Karpas-422 (cell line): ENCODE measurements at regions not wholly inside any gene's neighbourhood (a gene's known extent, or its start where the extent isn't known, plus 50 kb on each side); places are given as distances from the start of the nearest gene placed in this dataset.

ENCODE experiments used
- DNase-seq: peaks from one replicate; pipeline ENCODE4 v3.0.0-alpha.2; 2015
- H2AFZ ChIP-seq: fragments of 200-600 bp; sonication (generic); 2 replicates; pipeline ENCODE4 v1.6.1; 2014; ENCODE audit warnings: antibody characterized with exemption, low read length, mixed read lengths
- H3K27ac ChIP-seq: fragments of 200-600 bp; sonication (generic); 2 replicates; pipeline ENCODE4 v1.5.1; 2014; ENCODE audit warnings: mild to moderate bottlenecking, low read length, moderate library complexity
- H3K27me3 ChIP-seq: fragments of 200-600 bp; sonication (generic); 2 replicates; pipeline ENCODE4 v1.6.1; 2014; ENCODE audit warnings: low read length, mixed read lengths
- H3K36me3 ChIP-seq: fragments of 200-600 bp; sonication (generic); 2 replicates; pipeline ENCODE4 v1.6.1; 2014; ENCODE audit warnings: low read length, mixed read lengths; ENCODE audit not compliant: insufficient read depth
- H3K4me1 ChIP-seq: fragments of 200-600 bp; sonication (generic); 2 replicates; pipeline ENCODE4 v1.6.1; 2014; ENCODE audit warnings: mild to moderate bottlenecking, low read length, mixed read lengths
- H3K4me2 ChIP-seq: fragments of 200-600 bp; sonication (generic); 2 replicates; pipeline ENCODE4 v1.6.1; 2014; ENCODE audit warnings: low read length, low read depth, mild to moderate bottlenecking; ENCODE audit not compliant: poor library complexity, severe bottlenecking
- H3K4me3 ChIP-seq: fragments of 200-600 bp; sonication (generic); 2 replicates; pipeline ENCODE4 v1.5.1; 2014; ENCODE audit warnings: mild to moderate bottlenecking, antibody characterized with exemption, low read length, mixed read lengths
- H3K79me2 ChIP-seq: fragments of 200-600 bp; sonication (generic); 2 replicates; pipeline ENCODE4 v1.6.1; 2014; ENCODE audit warnings: mild to moderate bottlenecking, low read length, mixed read lengths
- H3K9ac ChIP-seq: fragments of 200-600 bp; sonication (generic); 2 replicates; pipeline ENCODE4 v1.6.0; 2014; ENCODE audit warnings: low read length
- H3K9me2 ChIP-seq: fragments of 200-600 bp; sonication (generic), shearing (Covaris generic); replicated peaks from 2 replicates; pipeline ENCODE4 v1.6.0; 2014; ENCODE audit warnings: mild to moderate bottlenecking, low read length, moderate library complexity; ENCODE audit not compliant: insufficient read depth
- H3K9me3 ChIP-seq: fragments of 300-700, 200-600 bp; sonication (generic); 2 replicates; pipeline ENCODE4 v1.6.1; 2014; ENCODE audit warnings: low read length, mixed read lengths
- H4K20me1 ChIP-seq: fragments of 200-600 bp; sonication (generic); 2 replicates; pipeline ENCODE4 v1.6.1; 2014; ENCODE audit warnings: mild to moderate bottlenecking, antibody characterized with exemption, low read length, low read depth; ENCODE audit not compliant: insufficient read depth

DNA sequence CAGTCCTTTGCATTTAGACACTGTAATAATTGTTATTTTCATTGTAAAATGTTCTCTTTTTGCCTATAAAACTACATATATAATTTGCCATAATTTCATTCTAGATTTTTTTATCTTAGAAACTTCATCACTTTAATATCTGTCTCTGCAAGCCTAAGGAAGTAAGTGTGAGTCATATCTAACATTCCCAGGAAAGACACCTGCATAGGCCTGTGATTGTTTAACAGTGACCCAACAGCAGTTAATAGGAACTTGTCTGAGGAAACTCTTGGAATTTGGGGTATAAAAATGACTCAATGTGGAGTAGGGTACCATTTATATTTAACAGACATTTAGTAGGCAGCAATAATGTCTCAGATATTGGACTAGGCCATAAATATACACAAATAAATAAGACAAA lies 229.2 kb upstream of the FAM174A start:
- no peaks in the 10 kb centered on the region for H3K27me3 ChIP-seq
- H3K4me3 ChIP-seq, result no peak overlapping the region
- no peaks in the 10 kb centered on the region for H3K79me2 ChIP-seq
- DNase-seq, result no peak
- H2AFZ ChIP-seq, result no peak overlapping the region
- H3K4me2 ChIP-seq, result no peak overlapping the region
- H3K9me3 ChIP-seq, result no peaks in the 10 kb centered on the region
- no peak overlapping the region for H3K9ac ChIP-seq
- H3K4me1 ChIP-seq, result no peaks in the 10 kb centered on the region
- H4K20me1 ChIP-seq, result no peaks in the 10 kb centered on the region
- H3K27ac ChIP-seq, result no peak overlapping the region
- H3K36me3 ChIP-seq, result no peaks in the 10 kb centered on the region
- H3K9me2 ChIP-seq, result no peaks in the 10 kb centered on the region

DNA sequence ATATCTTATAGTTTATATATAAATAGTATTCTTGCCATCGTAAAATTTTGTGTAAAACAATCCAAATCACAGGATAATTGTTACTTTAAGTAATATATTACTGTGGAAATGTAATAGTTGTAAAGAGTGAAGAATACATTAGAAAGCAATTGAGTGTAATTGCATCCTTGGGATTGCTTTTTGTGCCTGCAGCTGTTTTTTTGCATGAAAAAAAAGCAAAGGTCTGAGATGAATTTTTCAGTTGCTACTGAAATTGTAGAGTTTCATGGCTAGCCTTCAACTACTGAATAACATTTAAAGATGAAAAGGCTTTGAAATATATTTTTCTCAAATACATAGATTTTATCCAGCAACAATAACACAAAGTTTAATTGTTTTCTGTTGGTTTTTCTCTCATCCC lies 232.0 kb upstream of the FAM174A start:
- Histone ChIP-seq H3K27ac (no peak overlapping the region), H3K27me3 (no peaks in the 10 kb centered on the region), H3K4me2 (no peak overlapping the region), H3K9me2 (no peaks in the 10 kb centered on the region), H2AFZ (no peak overlapping the region), H3K79me2 (no peaks in the 10 kb centered on the region), H3K9ac (no peak overlapping the region), H3K36me3 (no peaks in the 10 kb centered on the region), H3K4me1 (no peaks in the 10 kb centered on the region), H3K9me3 (no peaks in the 10 kb centered on the region), H3K4me3 (no peak overlapping the region), H4K20me1 (no peaks in the 10 kb centered on the region)
- DNase-seq, result no peak

- Histone ChIP-seq H3K9me2 (no peaks in the 10 kb centered on the region), H3K27me3 (no peaks in the 10 kb centered on the region), H3K27ac (no peak overlapping the region), H3K4me3 (no peak overlapping the region), H3K79me2 (no peaks in the 10 kb centered on the region), H3K4me2 (no peak overlapping the region), H3K9me3 (no peaks in the 10 kb centered on the region), H3K4me1 (no peaks in the 10 kb centered on the region), H2AFZ (no peak overlapping the region), H3K9ac (no peak overlapping the region), H3K36me3 (no peaks in the 10 kb centered on the region), H4K20me1 (no peaks in the 10 kb centered on the region)
- DNase-seq, result no peak
Observed at GRCh38 chr5:100299261-100299660, 235.9 kb upstream of the FAM174A start.

GRCh38 chr5:100276071-100276470 lies 259.1 kb upstream of the FAM174A start:
- no peaks in the 10 kb centered on the region for H3K4me1 ChIP-seq
- H3K27me3 ChIP-seq, result no peaks in the 10 kb centered on the region
- H3K27ac ChIP-seq, result no peak overlapping the region
- no peaks in the 10 kb centered on the region for H3K9me3 ChIP-seq
- H2AFZ ChIP-seq, result no peak overlapping the region
- H3K4me2 ChIP-seq, result no peak overlapping the region
- DNase-seq, result no peak
- no peaks in the 10 kb centered on the region for H4K20me1 ChIP-seq
- no peaks in the 10 kb centered on the region for H3K36me3 ChIP-seq
- H3K9ac ChIP-seq, result no peak overlapping the region
- no peak overlapping the region for H3K4me3 ChIP-seq
- H3K79me2 ChIP-seq, result no peaks in the 10 kb centered on the region
- H3K9me2 ChIP-seq, result no peaks in the 10 kb centered on the region; the same call in 1 of the 2 replicates

DNA sequence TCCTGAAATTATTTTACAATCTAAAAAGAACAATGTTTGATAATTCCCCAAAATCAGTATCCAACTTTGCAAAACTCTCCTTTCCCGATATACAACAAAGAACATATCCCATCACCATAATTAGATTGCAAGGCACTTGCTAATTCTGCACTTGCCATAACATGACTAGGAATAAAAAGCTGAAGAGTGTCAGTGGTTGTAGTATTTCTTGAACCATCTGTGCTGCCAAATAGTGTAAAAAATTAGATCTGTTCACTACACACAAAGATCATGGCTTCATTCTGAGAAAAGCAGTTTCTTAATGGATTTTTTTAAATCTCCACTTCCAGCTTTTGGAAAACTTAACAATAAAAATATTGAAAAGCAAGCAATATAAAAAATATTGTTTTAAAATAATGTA lies 259.5 kb upstream of the FAM174A start:
- Histone ChIP-seq H3K36me3 (no peaks in the 10 kb centered on the region), H3K27me3 (no peaks in the 10 kb centered on the region), H3K9me2 (no peaks in the 10 kb centered on the region; the same call in 1 of the 2 replicates), H3K9me3 (no peaks in the 10 kb centered on the region), H3K9ac (no peak overlapping the region), H3K79me2 (no peaks in the 10 kb centered on the region), H4K20me1 (no peaks in the 10 kb centered on the region), H3K4me1 (no peaks in the 10 kb centered on the region), H3K4me2 (no peak overlapping the region), H3K4me3 (no peak overlapping the region), H3K27ac (no peak overlapping the region), H2AFZ (no peak overlapping the region)
- DNase-seq, result no peak

DNA sequence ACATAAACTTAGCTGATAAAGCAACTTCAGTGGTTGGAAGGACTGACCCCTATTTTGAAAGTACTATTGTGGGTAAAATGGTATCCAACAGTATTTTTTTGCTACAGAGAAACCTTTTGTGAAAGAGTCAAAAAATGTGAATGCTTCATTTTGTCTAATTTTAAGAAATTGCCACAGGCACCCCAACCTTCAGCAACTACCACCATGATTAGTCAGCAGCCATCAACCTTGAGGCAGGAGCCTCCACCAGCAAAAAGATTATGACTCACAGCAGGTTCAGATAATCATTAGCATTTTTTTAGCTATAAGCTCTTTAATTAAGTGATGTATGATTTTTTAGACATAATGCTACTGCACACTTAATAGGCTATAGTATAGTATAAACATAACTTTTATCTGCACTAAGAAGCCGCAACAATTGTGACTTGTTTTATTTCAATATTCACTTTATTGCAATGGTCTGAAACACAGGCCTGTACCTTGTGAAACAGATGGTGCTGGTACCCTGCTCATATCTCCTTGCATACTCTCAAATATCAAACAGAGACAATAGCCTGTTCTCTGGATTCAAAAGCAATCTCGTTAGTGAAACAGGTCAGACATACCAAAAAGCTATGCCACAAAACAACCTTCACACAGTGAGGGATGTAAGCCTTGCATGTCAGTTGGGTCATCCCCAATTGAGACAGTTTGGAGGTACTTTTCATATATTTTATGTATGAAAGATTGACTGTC lies 261.2 kb upstream of the FAM174A start:
- no peak overlapping the region for H3K27ac ChIP-seq
- no peak overlapping the region for H3K9ac ChIP-seq
- no peaks in the 10 kb centered on the region for H4K20me1 ChIP-seq

DNA sequence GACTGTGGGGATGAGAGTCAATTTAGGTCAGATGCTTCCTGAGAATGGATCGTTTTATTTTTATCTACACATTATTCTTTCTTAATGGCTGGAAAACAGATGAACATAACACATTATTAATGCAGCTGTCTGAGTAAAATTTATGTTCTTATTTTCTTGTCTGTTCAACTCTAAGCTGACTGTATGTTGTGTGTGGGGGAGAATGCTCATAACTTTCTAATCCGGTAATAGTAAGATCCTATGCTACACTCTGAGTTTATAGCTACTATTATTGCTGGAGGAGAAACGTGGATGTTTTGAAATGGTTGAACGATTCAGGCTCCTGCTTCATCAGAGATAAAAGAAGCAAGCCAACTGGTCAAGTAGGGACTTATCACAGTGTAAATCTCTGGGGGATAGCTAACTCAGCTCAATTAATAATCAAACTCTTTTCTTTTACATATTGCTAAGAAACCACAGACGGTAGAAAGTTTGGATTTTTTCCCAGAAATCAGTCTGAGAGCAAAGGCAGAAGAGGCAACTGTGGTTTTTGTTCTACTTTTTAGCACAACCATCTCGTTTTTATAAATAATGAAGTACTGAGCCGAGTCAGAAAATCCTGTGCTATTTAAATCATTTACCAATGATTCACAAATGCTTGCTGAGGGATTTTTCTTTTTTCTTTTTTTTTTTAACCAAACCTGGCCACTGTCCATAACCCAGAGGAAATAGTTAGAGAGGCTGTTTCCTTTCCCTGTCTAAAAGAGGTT lies 265.0 kb upstream of the FAM174A start:
- Histone ChIP-seq H3K4me1 (no peaks in the 10 kb centered on the region), H3K27ac (no peak overlapping the region), H3K9me3 (no peaks in the 10 kb centered on the region), H3K27me3 (no peaks in the 10 kb centered on the region), H3K4me2 (no peak overlapping the region), H3K9me2 (no peaks in the 10 kb centered on the region), H4K20me1 (no peaks in the 10 kb centered on the region), H3K9ac (no peak overlapping the region), H3K4me3 (no peak overlapping the region), H2AFZ (no peak overlapping the region), H3K36me3 (no peaks in the 10 kb centered on the region), H3K79me2 (no peaks in the 10 kb centered on the region)
- no peak for DNase-seq

More for the DNA sequence above, 261.2 kb upstream of the FAM174A start:
- Histone ChIP-seq H3K36me3 (no peaks in the 10 kb centered on the region), H2AFZ (no peak overlapping the region), H3K4me2 (no peak overlapping the region), H3K4me1 (no peaks in the 10 kb centered on the region), H3K4me3 (no peak overlapping the region), H3K79me2 (no peaks in the 10 kb centered on the region), H3K9me2 (no peaks in the 10 kb centered on the region; the same call in 1 of the 2 replicates), H3K9me3 (no peaks in the 10 kb centered on the region), H3K27me3 (no peaks in the 10 kb centered on the region)
- DNase-seq, result no peak

DNA sequence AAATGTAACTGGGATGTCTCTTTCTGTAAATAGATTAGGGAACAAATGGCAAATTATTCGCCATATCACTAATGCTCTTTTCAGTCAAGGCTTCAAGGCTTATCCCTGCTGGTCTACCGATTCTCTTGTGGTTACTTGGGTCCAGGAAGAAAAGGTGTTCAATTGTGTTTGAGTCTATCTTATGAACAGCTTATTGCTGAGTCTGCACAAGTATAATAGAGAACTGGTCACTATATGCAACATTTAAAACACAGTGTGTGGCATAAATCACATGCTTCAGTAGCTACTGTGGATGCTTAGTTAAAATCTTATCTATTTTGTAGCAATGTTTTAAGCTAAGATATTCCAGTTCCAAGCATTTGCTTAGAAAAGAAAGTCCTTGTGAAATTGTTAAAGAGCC lies 274.2 kb upstream of the FAM174A start:
- H3K27me3 ChIP-seq, result no peaks in the 10 kb centered on the region
- H3K4me2 ChIP-seq, result no peak overlapping the region
- H4K20me1 ChIP-seq, result no peaks in the 10 kb centered on the region
- no peak overlapping the region for H3K27ac ChIP-seq
- H3K9me2 ChIP-seq, result no peaks in the 10 kb centered on the region
- no peaks in the 10 kb centered on the region for H3K4me1 ChIP-seq
- H3K79me2 ChIP-seq, result no peaks in the 10 kb centered on the region
- no peak for DNase-seq
- H3K9me3 ChIP-seq, result no peaks in the 10 kb centered on the region
- H2AFZ ChIP-seq, result no peak overlapping the region
- no peaks in the 10 kb centered on the region for H3K36me3 ChIP-seq
- no peak overlapping the region for H3K9ac ChIP-seq
- H3K4me3 ChIP-seq, result no peak overlapping the region
